ENCODE measurements at regions not wholly inside any gene's neighbourhood (a gene's known extent, or its start where the extent isn't known, plus 50 kb on each side); places are given as distances from the start of the nearest gene placed in this dataset.

- ChIA-PET CTCF (no interaction called here), POLR2A (no interaction called here)
- DNase-seq (ENCODE audit: extremely low spot score), result no peak
- no peak for TF ChIP-seq CTCF (IDR thresholded peaks at IDR 0.05; ENCODE audit: control extremely low read depth, extremely low read depth, low read depth, missing control alignments)
Measured at GRCh38 chr13:109858319-109858718, 71.9 kb upstream of the IRS2 start.

- no peak for TF ChIP-seq CTCF (IDR thresholded peaks at IDR 0.05; ENCODE audit: control extremely low read depth, extremely low read depth, low read depth, missing control alignments)
- ChIA-PET CTCF (no interaction called here), POLR2A (no interaction called here)
Measured at GRCh38 chr13:109857803-109858202, 71.4 kb upstream of the IRS2 start.

GRCh38 chr13:109857325-109857724, 70.9 kb upstream of the IRS2 start:
- no peak for DNase-seq (ENCODE audit: extremely low spot score)
- TF ChIP-seq CTCF (IDR thresholded peaks at IDR 0.05; ENCODE audit: control extremely low read depth, extremely low read depth, low read depth, missing control alignments), result no peak
- ChIA-PET CTCF (no interaction called here), POLR2A (no interaction called here)

More at GRCh38 chr13:109857803-109858202, 71.4 kb upstream of the IRS2 start:
- DNase-seq (ENCODE audit: extremely low spot score), result no peak

- ChIA-PET CTCF (no interaction called here), POLR2A (no interaction called here)
- no peak for DNase-seq (ENCODE audit: extremely low spot score)
- TF ChIP-seq CTCF (IDR thresholded peaks at IDR 0.05; ENCODE audit: control extremely low read depth, extremely low read depth, low read depth, missing control alignments), result no peak
Measured at GRCh38 chr13:109856350-109856749, 70.0 kb upstream of the IRS2 start.

- POLR2A ChIA-PET, result no interaction called here
- no peak for DNase-seq (ENCODE audit: extremely low spot score)
- TF ChIP-seq CTCF (IDR thresholded peaks at IDR 0.05; ENCODE audit: control extremely low read depth, extremely low read depth, low read depth, missing control alignments), result no peak
- CTCF ChIA-PET, result no interaction called here
Measured at GRCh38 chr13:109853153-109853552, 66.8 kb upstream of the IRS2 start.

- no peak for DNase-seq (ENCODE audit: extremely low spot score)
- ChIA-PET CTCF (no interaction called here), POLR2A (no interaction called here)
- TF ChIP-seq CTCF (IDR thresholded peaks at IDR 0.05; ENCODE audit: control extremely low read depth, extremely low read depth, low read depth, missing control alignments), result no peak
Measured at GRCh38 chr13:109846185-109846584, 59.8 kb upstream of the IRS2 start.

- CTCF ChIA-PET, result no interaction called here
- POLR2A ChIA-PET, result no interaction called here
- no peak for TF ChIP-seq CTCF (IDR thresholded peaks at IDR 0.05; ENCODE audit: control extremely low read depth, extremely low read depth, low read depth, missing control alignments)
- no peak for DNase-seq (ENCODE audit: extremely low spot score)
Measured at GRCh38 chr13:109844396-109844795, 58.0 kb upstream of the IRS2 start.

All from GM10248 (cell line).